HG02938 (cell line): ENCODE measurements at regions not wholly inside any gene's neighbourhood (a gene's known extent, or its start where the extent isn't known, plus 50 kb on each side); places are given as distances from the start of the nearest gene placed in this dataset.
A peak's percentile ranks its signal among the peaks of the same experiment; 100 is the strongest.
"Not testable (repeated sequence)": the region's sequence is repeated elsewhere in the genome, so short reads cannot be mapped to it uniquely, and the experiment has no call there.

Experiments used
- ATAC-seq: cut with Tn5 transposase; IDR thresholded peaks from one replicate; pipeline ENCODE4 v1.9.1; 2021; ENCODE audit warnings: mild to moderate bottlenecking, moderate library complexity; ENCODE audit not compliant: unreplicated experiment

- not testable (repeated sequence) for ATAC-seq
These were observed 64.0 kb upstream of the PLEKHM1 start for GRCh38 chr17:45554479-45554878.

GRCh38 chr17:45558821-45559220, 68.3 kb upstream of the PLEKHM1 start:
- not testable (repeated sequence) for ATAC-seq

GRCh38 chr17:45562868-45563267, 72.3 kb upstream of the PLEKHM1 start:
- not testable (repeated sequence) for ATAC-seq

- not testable (repeated sequence) for ATAC-seq
These were observed 72.8 kb upstream of the PLEKHM1 start for GRCh38 chr17:45563283-45563682.

- not testable (repeated sequence) for ATAC-seq
These were observed 77.8 kb upstream of the PLEKHM1 start for GRCh38 chr17:45568275-45568674.

- not testable (repeated sequence) for ATAC-seq
These were observed 82.8 kb upstream of the PLEKHM1 start for GRCh38 chr17:45573326-45573725.

- ATAC-seq, result no peak
These were observed 83.6 kb upstream of the PLEKHM1 start for GRCh38 chr17:45573924-45574770.

GRCh38 chr17:45575126-45575885, 84.8 kb upstream of the PLEKHM1 start:
- no peak for ATAC-seq

- not testable (repeated sequence) for ATAC-seq
These were observed 86.2 kb upstream of the PLEKHM1 start for GRCh38 chr17:45576527-45577307.

GRCh38 chr17:45577571-45578279, 87.2 kb upstream of the PLEKHM1 start:
- no peak for ATAC-seq

GRCh38 chr17:45578516-45579455, 88.3 kb upstream of the PLEKHM1 start:
- ATAC-seq, result no peak

GRCh38 chr17:45579529-45580495, 89.3 kb upstream of the PLEKHM1 start:
- ATAC-seq, result no peak

GRCh38 chr17:45580924-45581323, 90.4 kb upstream of the PLEKHM1 start:
- ATAC-seq, result no peak

- no peak for ATAC-seq
These were observed 91.3 kb upstream of the PLEKHM1 start for GRCh38 chr17:45581860-45582259.

- peak; percentile 53 for ATAC-seq
These were observed 93.8 kb upstream of the PLEKHM1 start for GRCh38 chr17:45584092-45585036.

GRCh38 chr17:45585037-45585733, 94.7 kb upstream of the PLEKHM1 start:
- ATAC-seq, result peak; percentile 54
